Keratinocyte (primary cell): ENCODE measurements at regions not wholly inside any gene's neighbourhood (a gene's known extent, or its start where the extent isn't known, plus 50 kb on each side); places are given as distances from the start of the nearest gene placed in this dataset.

Experiments used
- DNase-seq: peaks from one replicate; pipeline ENCODE4 v3.0.0-alpha.2; 2011; ENCODE audit warnings: low read depth, missing footprints, low spot score
- FAIRE-seq: peaks from 2 replicates; lab custom pipeline; 2011; peaks lifted over from hg19 to GRCh38; lab: Jason Lieb, UNC
- H2AFZ ChIP-seq: 2 replicates; pipeline ENCODE4 v1.6.0; 2012; ENCODE audit warnings: low read length, control low read depth, inconsistent platforms; ENCODE audit not compliant: control insufficient read depth
- H3K27ac ChIP-seq: 2 replicates; pipeline ENCODE4 v1.5.1; 2011; ENCODE audit warnings: low read length; ENCODE audit not compliant: control insufficient read depth, insufficient read depth
- H3K27me3 ChIP-seq: 3 replicates; pipeline ENCODE4 v1.6.0; 2011; ENCODE audit warnings: low read length; ENCODE audit not compliant: control insufficient read depth, insufficient read depth; ENCODE audit errors: extremely low read depth
- H3K36me3 ChIP-seq, 2 experiments: 2 replicates in 1 of 2; 3 replicates in 1 of 2; pipeline ENCODE4 v1.5.1; 2011; ENCODE audit warnings: low read length in 2 of 2, mild to moderate bottlenecking in 1 of 2; ENCODE audit not compliant: control insufficient read depth in 2 of 2, insufficient read depth in 2 of 2; ENCODE audit errors: extremely low read depth in 1 of 2
- H3K4me1 ChIP-seq: 3 replicates; pipeline ENCODE4 v1.5.1; 2011; ENCODE audit warnings: low read length; ENCODE audit not compliant: control insufficient read depth, insufficient read depth; ENCODE audit errors: extremely low read depth
- H3K4me2 ChIP-seq: 3 replicates; pipeline ENCODE4 v1.6.0; 2011; ENCODE audit warnings: low read depth, low read length; ENCODE audit not compliant: control insufficient read depth, insufficient read depth; ENCODE audit errors: extremely low read depth
- H3K4me3 ChIP-seq, 3 experiments: fragments of 200-600 bp in 1 of 3; sonication (generic) in 1 of 3; 2 replicates in 2 of 3; 3 replicates in 1 of 3; pipeline ENCODE4 v1.5.1; 2011 to 2016; ENCODE audit warnings: low read length in 3 of 3, mild to moderate bottlenecking in 3 of 3, control low read depth in 2 of 3, inconsistent platforms in 1 of 3, low read depth in 1 of 3, mixed read lengths in 1 of 3, mixed run types in 1 of 3, moderate library complexity in 1 of 3; ENCODE audit not compliant: control insufficient read depth in 2 of 3, insufficient read depth in 2 of 3; ENCODE audit errors: extremely low read depth in 1 of 3
- H3K79me2 ChIP-seq: 2 replicates; pipeline ENCODE4 v1.6.0; 2012; ENCODE audit warnings: low read length; ENCODE audit not compliant: control insufficient read depth, insufficient read depth
- H3K9ac ChIP-seq: 3 replicates; pipeline ENCODE4 v1.6.0; 2011; ENCODE audit warnings: low read length; ENCODE audit not compliant: control insufficient read depth, insufficient read depth; ENCODE audit errors: extremely low read depth
- H3K9me1 ChIP-seq: 3 replicates; pipeline ENCODE4 v1.6.0; 2011; ENCODE audit warnings: low read length; ENCODE audit not compliant: control insufficient read depth, insufficient read depth; ENCODE audit errors: extremely low read depth
- H3K9me3 ChIP-seq: 2 replicates; pipeline ENCODE4 v1.5.1; 2012; ENCODE audit warnings: low read depth, low read length; ENCODE audit not compliant: control insufficient read depth
- H4K20me1 ChIP-seq: 3 replicates; pipeline ENCODE4 v1.6.0; 2011; ENCODE audit warnings: low read length; ENCODE audit not compliant: control insufficient read depth, insufficient read depth; ENCODE audit errors: extremely low read depth
- CTCF ChIP-seq, 3 experiments: IDR thresholded peaks in 1 of 3; conservative IDR thresholded peaks in 1 of 3; optimal IDR thresholded peaks in 1 of 3; 2 replicates in 2 of 3; 3 replicates in 1 of 3; pipeline versions ENCODE3 to v1.5.1; 2011; ENCODE audit warnings: low read length in 3 of 3, mild to moderate bottlenecking in 3 of 3, moderate library complexity in 2 of 3, control low read depth in 1 of 3, inconsistent platforms in 1 of 3; ENCODE audit not compliant: insufficient read depth in 2 of 3; ENCODE audit errors: extremely low read depth in 1 of 3
- EZH2 ChIP-seq: IDR thresholded peaks from one replicate; pipeline ENCODE4 v1.6.1; 2012; ENCODE audit warnings: inconsistent platforms, mild to moderate bottlenecking, low read length, moderate library complexity
- dilution Hi-C: fragments of 300-500 bp; cut with MboI; formaldehyde crosslinking; loops from one replicate; pipeline ENCODE4 v1.7.0; 2020; ENCODE audit warnings: low sequenced_read_pairs; ENCODE audit not compliant: extremely low pct_ligation_motif_present

GRCh38 chr6:134621858-134622257, 303.9 kb upstream of the SGK1 start:
- Histone ChIP-seq H3K27ac (peak overlapping the region; percentile 56), H3K9me3 (no peaks in the 10 kb centered on the region), H3K9ac (peak overlapping the region; percentile 43), H3K27me3 (no peaks in the 10 kb centered on the region), H3K36me3 (no peaks in the 10 kb centered on the region), H3K4me3 (no peak overlapping the region), H3K4me1 (peaks cover 38% of the 10 kb centered on the region), H3K9me1 (no peaks in the 10 kb centered on the region), H3K79me2 (no peaks in the 10 kb centered on the region), H4K20me1 (no peaks in the 10 kb centered on the region), H2AFZ (no peak overlapping the region), H3K4me2 (peak overlapping the region; percentile 33)
- FAIRE-seq: peak; percentile 78
- peak; percentile 67 for DNase-seq
- dilution Hi-C loops: no loop called here
- TF ChIP-seq EZH2: no peak
- TF ChIP-seq CTCF (optimal IDR thresholded peaks at IDR 0.05 in 1 of 3, IDR thresholded peaks at IDR 0.05 in 1 of 3, conservative IDR thresholded peaks at IDR 0.05 in 1 of 3; ENCODE audit: extremely low read depth in 1 of 3, insufficient read depth in 2 of 3, low read length in 3 of 3): no peak

- TF ChIP-seq CTCF (optimal IDR thresholded peaks at IDR 0.05 in 1 of 3, IDR thresholded peaks at IDR 0.05 in 1 of 3, conservative IDR thresholded peaks at IDR 0.05 in 1 of 3; ENCODE audit: extremely low read depth in 1 of 3, insufficient read depth in 2 of 3, low read length in 3 of 3) (no peak), EZH2 (no peak)
- H2AFZ ChIP-seq: no peak overlapping the region
- H3K4me1 ChIP-seq: peaks cover 35% of the 10 kb centered on the region
- H3K9me3 ChIP-seq: no peaks in the 10 kb centered on the region
- H4K20me1 ChIP-seq: no peaks in the 10 kb centered on the region
- H3K27ac ChIP-seq: peak overlapping the region; percentile 10
- DNase-seq (no peak), FAIRE-seq (peak; percentile 76)
- no peaks in the 10 kb centered on the region for H3K79me2 ChIP-seq
- dilution Hi-C loops: no loop called here
- no peaks in the 10 kb centered on the region for H3K9me1 ChIP-seq
- H3K9ac ChIP-seq: no peak overlapping the region
- H3K36me3 ChIP-seq: no peaks in the 10 kb centered on the region
- H3K27me3 ChIP-seq: no peaks in the 10 kb centered on the region
- peak overlapping the region; percentile 11 for H3K4me2 ChIP-seq
- H3K4me3 ChIP-seq: no peak overlapping the region
These were observed 301.9 kb upstream of the SGK1 start for GRCh38 chr6:134619789-134620188.
